Islet precursor cell (in vitro differentiated cells): ENCODE measurements at regions not wholly inside any gene's neighbourhood (a gene's known extent, or its start where the extent isn't known, plus 50 kb on each side); places are given as distances from the start of the nearest gene placed in this dataset.

Experiments
- DNase-seq: peaks from one replicate; pipeline ENCODE4 v3.0.0-alpha.2; 2018

GRCh38 chr3:24773798-24774197 is 279.1 kb upstream of the THRB start:
- peak; percentile 85 for DNase-seq

- DNase-seq, result no peak
Measured at GRCh38 chr3:24780991-24781390, 286.3 kb upstream of the THRB start.

DNA sequence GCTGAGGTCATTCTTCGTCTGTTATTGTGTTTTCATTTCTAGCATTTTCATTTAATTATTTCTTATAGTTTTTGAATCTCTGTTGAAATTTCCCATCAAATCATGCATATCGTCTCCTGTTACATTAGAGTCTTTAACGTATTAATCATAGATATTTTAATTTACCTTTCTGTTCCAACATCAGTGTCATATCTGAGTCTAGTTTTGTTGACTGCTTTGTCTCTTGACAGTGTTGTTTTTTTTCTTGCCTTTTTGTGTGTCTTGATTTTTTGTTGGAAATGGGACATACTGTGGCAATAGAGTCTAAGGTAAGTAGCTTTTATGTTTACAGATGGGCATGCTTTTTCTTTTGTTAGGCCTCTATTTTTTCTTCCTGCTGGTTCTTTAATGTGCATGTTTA is 286.8 kb upstream of the THRB start:
- no peak for DNase-seq

- no peak for DNase-seq
Measured at GRCh38 chr3:24793896-24794295, 299.2 kb upstream of the THRB start.

DNA sequence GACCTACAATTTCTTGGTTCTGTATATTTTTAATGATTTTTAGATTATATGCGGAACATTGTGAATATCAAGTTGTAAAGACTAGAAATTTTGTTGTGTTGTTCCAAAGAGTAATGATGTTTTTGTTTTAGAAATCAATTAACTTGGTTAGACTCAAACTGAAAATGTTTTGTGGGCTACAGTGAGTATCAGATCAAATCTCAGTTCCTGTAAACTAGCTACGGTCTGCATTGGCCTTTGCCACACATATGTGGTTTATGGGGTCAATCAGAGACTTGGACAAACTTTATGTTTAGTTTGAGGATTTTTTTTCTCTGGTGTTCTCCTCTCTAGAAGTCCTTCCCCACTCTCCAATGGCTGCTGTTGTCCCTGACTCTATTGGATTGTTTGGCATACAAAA is 308.0 kb upstream of the THRB start:
- DNase-seq, result no peak

DNA sequence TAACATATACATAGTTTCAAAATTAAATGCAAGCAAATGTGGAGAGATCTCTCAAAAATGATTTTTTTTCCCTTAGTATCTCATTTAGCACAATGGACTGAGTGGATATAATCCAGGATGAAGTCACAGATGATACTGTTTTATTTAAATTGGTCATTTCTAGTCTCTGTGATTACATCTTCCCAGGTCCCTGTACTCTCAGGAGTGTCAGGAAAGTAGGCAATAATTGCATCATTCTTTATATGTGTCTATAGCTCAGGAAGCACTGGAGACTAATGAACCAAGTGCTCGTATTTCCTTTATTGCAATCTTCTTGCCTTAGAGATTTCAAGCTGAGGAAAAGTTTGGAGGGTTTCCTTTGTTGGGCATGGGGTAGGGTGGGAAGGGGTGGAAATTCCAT is 309.4 kb upstream of the THRB start:
- no peak for DNase-seq

GRCh38 chr3:24810881-24811280 is 316.2 kb upstream of the THRB start:
- DNase-seq, result no peak

GRCh38 chr3:24812116-24812515 is 317.5 kb upstream of the THRB start:
- no peak for DNase-seq

DNA sequence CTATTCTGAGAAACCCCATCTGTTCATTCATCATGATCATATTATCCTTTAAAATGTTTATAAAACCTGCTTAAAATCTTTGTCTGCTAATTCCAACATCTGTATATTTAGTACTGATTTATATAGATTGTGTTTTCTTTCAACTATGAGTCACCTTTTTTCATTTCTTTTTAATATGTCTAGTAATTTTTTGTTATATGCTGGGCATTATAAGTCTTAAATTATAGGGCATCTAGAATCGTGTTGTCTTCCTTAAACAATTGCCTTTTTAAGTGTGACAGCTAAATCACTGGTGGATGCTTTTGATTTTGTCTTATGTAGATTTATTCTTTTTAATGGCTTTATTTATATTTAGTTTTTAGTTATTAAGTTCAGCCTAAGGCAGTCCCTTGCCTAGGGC is 323.4 kb upstream of the THRB start:
- DNase-seq, result no peak

- no peak for DNase-seq
Measured at GRCh38 chr3:24828011-24828410, 333.4 kb upstream of the THRB start.

DNA sequence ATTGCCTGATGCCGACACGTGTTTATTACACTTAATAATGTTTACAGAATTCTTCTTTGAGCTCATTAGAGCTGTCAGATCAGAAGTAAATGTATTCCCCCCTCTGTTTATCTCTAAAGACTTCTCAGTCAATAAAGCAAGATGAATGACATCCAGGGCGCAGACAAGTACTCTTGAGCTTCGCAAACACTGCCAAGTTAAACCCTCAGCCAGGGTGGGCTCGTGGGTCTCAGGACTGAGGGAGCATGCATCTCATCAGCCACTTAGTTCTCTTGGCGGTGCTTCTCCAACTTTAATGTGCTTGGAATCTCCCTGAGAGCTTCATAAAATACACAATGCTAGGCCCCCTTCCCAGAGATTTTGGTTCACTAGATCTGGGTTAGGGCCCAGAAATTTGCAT is 333.9 kb upstream of the THRB start:
- DNase-seq, result no peak

GRCh38 chr3:24829011-24829581 is 334.4 kb upstream of the THRB start:
- peak; percentile 81 for DNase-seq

- DNase-seq, result peak; percentile 65
Measured at GRCh38 chr3:24829629-24830229, 335.1 kb upstream of the THRB start.

- peak; percentile 64 for DNase-seq
Measured at GRCh38 chr3:24830230-24831152, 335.8 kb upstream of the THRB start.

GRCh38 chr3:24831221-24831620 is 336.6 kb upstream of the THRB start:
- DNase-seq, result no peak

GRCh38 chr3:24832891-24833290 is 338.2 kb upstream of the THRB start:
- DNase-seq, result no peak

DNA sequence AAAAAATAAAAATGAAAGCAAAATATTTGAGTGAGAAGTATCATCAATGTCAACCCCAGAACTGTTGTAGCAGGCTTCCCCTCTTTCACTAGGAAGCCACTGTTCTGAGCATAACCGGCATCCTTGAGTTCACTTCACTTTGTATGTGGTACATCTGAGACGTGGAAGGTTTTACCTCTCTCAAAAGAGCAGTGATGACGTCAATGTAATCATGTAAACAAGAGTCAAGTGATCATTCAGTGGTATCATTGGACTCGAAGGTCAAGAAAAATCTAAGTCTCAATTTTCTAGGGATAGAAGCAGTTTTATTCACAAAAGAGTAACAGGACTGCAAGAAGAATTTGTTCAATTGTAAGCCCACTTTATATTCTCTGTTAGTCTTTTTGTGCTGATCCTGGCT is 339.8 kb upstream of the THRB start:
- DNase-seq, result no peak

GRCh38 chr3:24835510-24835909 is 340.9 kb upstream of the THRB start:
- no peak for DNase-seq

DNA sequence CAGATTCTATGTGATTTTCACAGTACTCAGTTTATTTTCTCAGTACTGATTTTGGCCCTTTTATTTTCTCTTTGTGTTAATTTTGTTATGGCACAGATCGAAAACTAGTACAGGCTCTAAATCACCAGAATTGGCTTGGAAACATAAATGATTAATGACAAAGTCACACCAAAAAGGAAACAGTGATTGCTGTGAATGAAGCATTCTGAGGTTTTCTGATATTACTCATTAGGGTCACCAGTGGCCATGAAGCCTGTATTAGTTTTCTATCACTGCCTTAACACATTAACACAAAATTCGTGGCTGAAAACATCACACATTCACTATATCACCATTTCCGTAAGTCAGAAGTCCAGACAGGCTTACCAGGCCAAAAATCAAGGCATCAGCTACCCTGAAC is 343.0 kb upstream of the THRB start:
- no peak for DNase-seq

- DNase-seq, result no peak
Measured at GRCh38 chr3:24838533-24838932, 343.9 kb upstream of the THRB start.

GRCh38 chr3:24843955-24844354 is 349.3 kb upstream of the THRB start:
- DNase-seq, result no peak

- no peak for DNase-seq
Measured at GRCh38 chr3:24845524-24846155, 351.0 kb upstream of the THRB start.

DNA sequence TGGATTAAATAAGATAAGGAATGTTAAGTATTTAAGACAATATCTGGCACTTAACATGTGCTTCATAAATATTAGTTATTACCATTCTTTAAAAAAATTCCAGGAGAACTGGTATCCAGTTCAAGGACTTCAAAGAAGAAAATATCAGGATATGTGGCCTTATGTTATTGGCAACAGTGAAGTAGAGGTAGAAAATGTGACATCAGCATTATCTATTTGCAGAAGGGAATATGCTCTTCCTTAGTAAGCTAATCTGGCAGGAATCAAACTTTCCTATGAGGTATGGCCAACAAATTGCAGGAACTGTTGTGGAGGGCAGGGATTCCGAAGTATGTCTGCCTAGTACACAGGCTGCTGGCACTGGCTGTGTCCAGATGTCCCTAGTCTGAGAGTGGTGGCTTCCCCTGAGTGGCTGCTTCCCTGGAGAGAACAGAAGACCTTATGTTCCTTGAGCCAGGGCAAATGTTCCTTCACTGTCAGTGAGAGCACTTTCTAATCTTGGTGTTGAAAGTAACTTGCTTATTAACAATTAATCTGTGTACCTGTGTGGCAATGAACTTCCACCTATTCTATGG is 351.7 kb upstream of the THRB start:
- no peak for DNase-seq
